Fibroblast of skin of abdomen (primary cell): ENCODE measurements at regions not wholly inside any gene's neighbourhood (a gene's known extent, or its start where the extent isn't known, plus 50 kb on each side); places are given as distances from the start of the nearest gene placed in this dataset.

ENCODE experiments used
- DNase-seq: peaks from one replicate; pipeline ENCODE4 v3.0.0-alpha.2; 2013

GRCh38 chr19:30780456-30780855 is 408.3 kb downstream of the ZNF536 start:
- no peak for DNase-seq

GRCh38 chr19:30780032-30780431 is 407.8 kb downstream of the ZNF536 start:
- DNase-seq: peak; percentile 90

- no peak for DNase-seq
These were observed 407.0 kb downstream of the ZNF536 start for GRCh38 chr19:30778961-30779715.

GRCh38 chr19:30778061-30778460 is 405.9 kb downstream of the ZNF536 start:
- no peak for DNase-seq

- no peak for DNase-seq
These were observed 403.8 kb downstream of the ZNF536 start for GRCh38 chr19:30775956-30776355.

- no peak for DNase-seq
These were observed 402.1 kb downstream of the ZNF536 start for GRCh38 chr19:30774252-30774766.

GRCh38 chr19:30762651-30763050 is 390.5 kb downstream of the ZNF536 start:
- DNase-seq: no peak

- no peak for DNase-seq
These were observed 387.8 kb downstream of the ZNF536 start for GRCh38 chr19:30760014-30760413.

GRCh38 chr19:30757837-30758617 is 385.8 kb downstream of the ZNF536 start:
- no peak for DNase-seq

- DNase-seq: no peak
These were observed 385.1 kb downstream of the ZNF536 start for GRCh38 chr19:30757104-30757836.

GRCh38 chr19:30755581-30755980 is 383.4 kb downstream of the ZNF536 start:
- DNase-seq: no peak

- DNase-seq: no peak
These were observed 382.0 kb downstream of the ZNF536 start for GRCh38 chr19:30754162-30754561.

- DNase-seq: no peak
These were observed 380.7 kb downstream of the ZNF536 start for GRCh38 chr19:30752876-30753275.

- DNase-seq: no peak
These were observed 380.0 kb downstream of the ZNF536 start for GRCh38 chr19:30752201-30752600.

- DNase-seq: no peak
These were observed 373.3 kb downstream of the ZNF536 start for GRCh38 chr19:30745476-30745985.

- DNase-seq: no peak
These were observed 372.7 kb downstream of the ZNF536 start for GRCh38 chr19:30744741-30745475.

- no peak for DNase-seq
These were observed 371.5 kb downstream of the ZNF536 start for GRCh38 chr19:30743702-30744101.

- no peak for DNase-seq
These were observed 370.8 kb downstream of the ZNF536 start for GRCh38 chr19:30743011-30743410.

- DNase-seq: no peak
These were observed 370.3 kb downstream of the ZNF536 start for GRCh38 chr19:30742406-30742938.

GRCh38 chr19:30741566-30741965 is 369.4 kb downstream of the ZNF536 start:
- no peak for DNase-seq

GRCh38 chr19:30739394-30739793 is 367.2 kb downstream of the ZNF536 start:
- DNase-seq: no peak

- DNase-seq: no peak
These were observed 365.9 kb downstream of the ZNF536 start for GRCh38 chr19:30738047-30738446.
